Spleen (tissue), 11 donors: ENCODE measurements at regions not wholly inside any gene's neighbourhood (a gene's known extent, or its start where the extent isn't known, plus 50 kb on each side); places are given as distances from the start of the nearest gene placed in this dataset.

Experiments used
- DNase-seq: peaks from one replicate; pipeline ENCODE4 v3.0.0-alpha.2; 2020
- H3K27ac ChIP-seq, 8 donors: fragments of 200-600 bp; sonication (generic) in 7 of 8; 1 replicate in 4 of 8; 2 replicates in 4 of 8; pipeline versions ENCODE4 v1.5.0 to v1.8.0; 2016 to 2021; ENCODE audit warnings: inconsistent platforms in 4 of 8, mild to moderate bottlenecking in 4 of 8, moderate library complexity in 1 of 8
- H3K27me3 ChIP-seq, 7 donors: fragments of 200-600 bp; sonication (generic) in 6 of 7; replicated peaks in 1 of 7; 1 replicate in 4 of 7; 2 replicates in 3 of 7; pipeline versions ENCODE4 v1.5.0 to v1.8.0; 2016 to 2021; ENCODE audit warnings: inconsistent platforms in 3 of 7, mild to moderate bottlenecking in 1 of 7
- H3K36me3 ChIP-seq, 6 donors: fragments of 200-600 bp; sonication (generic) in 5 of 6; 1 replicate in 4 of 6; 2 replicates in 2 of 6; pipeline versions ENCODE4 v1.5.0 to v1.8.0; 2016 to 2021; ENCODE audit warnings: inconsistent platforms in 2 of 6
- H3K4me1 ChIP-seq, 6 donors: fragments of 200-600 bp; sonication (generic) in 5 of 6; 1 replicate in 3 of 6; 2 replicates in 3 of 6; pipeline versions ENCODE4 v1.5.0 to v1.8.0; 2016 to 2021; ENCODE audit warnings: inconsistent platforms in 3 of 6
- H3K4me3 ChIP-seq, 8 donors: fragments of 200-600 bp; sonication (generic) in 7 of 8; 1 replicate in 4 of 8; 2 replicates in 4 of 8; pipeline versions ENCODE4 v1.5.0 to v1.8.0; 2016 to 2021; ENCODE audit warnings: inconsistent platforms in 4 of 8, mild to moderate bottlenecking in 4 of 8, moderate library complexity in 2 of 8
- H3K9me3 ChIP-seq, 8 donors: fragments of 200-600 bp; sonication (generic) in 7 of 8; 1 replicate in 4 of 8; 2 replicates in 4 of 8; pipeline versions ENCODE4 v1.5.0 to v1.8.0; 2016 to 2021; ENCODE audit warnings: inconsistent platforms in 4 of 8
- POLR2A ChIP-seq, 3 donors: fragments of 450-650 bp; IDR thresholded peaks; one replicate each; pipeline ENCODE4 v1.5.1; 2017; ENCODE audit warnings: antibody characterized with exemption in 3 of 3, mild to moderate bottlenecking in 1 of 3
- POLR2AphosphoS5 ChIP-seq, 3 donors: sonication (generic); formaldehyde crosslinking; IDR thresholded peaks; one replicate each; pipeline ENCODE4 v1.5.1; 2017; ENCODE audit warnings: antibody characterized with exemption in 3 of 3
- WGBS, 5 donors: extraction: QIAGEN DNeasy Blood & Tissue Kit in 3 of 5; methylation state at CpG; one replicate each; pipeline versions ENCODE4 v1.1.5 to v1.1.7; 2013 to 2018; 5-methylcytosine and 5-hydroxymethylcytosine counted together
- intact Hi-C: fragments of 100-400 bp; cut with DNase I; formaldehyde crosslinking; loops from one replicate; pipeline ENCODE4 v1.15.0; 2023; ENCODE audit warnings: low total_unique reads
- TF ChIP-seq, protein P1 (sequence below), 11 experiments: fragments of 200-600 bp in 7 of 11; fragments of 450-650 bp in 4 of 11; sonication (generic) in 4 of 11; IDR thresholded peaks in 8 of 11; conservative IDR thresholded peaks in 3 of 11; 1 replicate in 7 of 11; 2 replicates in 4 of 11; pipeline versions ENCODE4 v1.4.0 to v1.8.0; 2016 to 2021; ENCODE audit warnings: antibody characterized with exemption in 11 of 11, inconsistent platforms in 4 of 11, mild to moderate bottlenecking in 1 of 11
- donor health status: healthy with polysubstance abuse.
- donor health status: DM: no; HTN: no; CAD: no; lungs with moderate emphysema.
- donor health status: DM: no; HTN: no; CAD: no.
- donor health status: Bipolar disorder and iron deficiency.
- donor health status: healthy.
- donor health status: DM: no; HTN: no; CAD: no.
- donor health status: DM: yes; HTN: yes; CAD: no.

DNA sequence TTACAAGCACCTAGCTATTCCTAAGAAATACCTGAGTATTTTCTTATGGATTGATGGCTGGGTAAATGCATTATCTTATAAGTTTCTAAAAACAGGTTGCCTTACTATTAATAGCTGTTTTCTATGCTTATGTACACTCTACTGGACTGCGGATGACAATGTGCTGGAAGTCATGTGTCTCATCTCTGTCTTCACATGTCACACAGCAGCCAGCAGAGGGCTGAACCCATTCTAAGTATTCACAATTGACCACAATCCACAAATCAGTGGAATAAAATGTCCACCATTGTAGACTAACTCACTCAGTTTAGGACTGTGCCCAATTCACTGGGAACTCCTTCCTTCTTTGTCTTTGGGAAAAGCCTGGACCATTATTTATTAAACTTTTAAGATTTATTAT lies 371.2 kb downstream of the INSIG2 start:
- TF ChIP-seq, protein P1, sequence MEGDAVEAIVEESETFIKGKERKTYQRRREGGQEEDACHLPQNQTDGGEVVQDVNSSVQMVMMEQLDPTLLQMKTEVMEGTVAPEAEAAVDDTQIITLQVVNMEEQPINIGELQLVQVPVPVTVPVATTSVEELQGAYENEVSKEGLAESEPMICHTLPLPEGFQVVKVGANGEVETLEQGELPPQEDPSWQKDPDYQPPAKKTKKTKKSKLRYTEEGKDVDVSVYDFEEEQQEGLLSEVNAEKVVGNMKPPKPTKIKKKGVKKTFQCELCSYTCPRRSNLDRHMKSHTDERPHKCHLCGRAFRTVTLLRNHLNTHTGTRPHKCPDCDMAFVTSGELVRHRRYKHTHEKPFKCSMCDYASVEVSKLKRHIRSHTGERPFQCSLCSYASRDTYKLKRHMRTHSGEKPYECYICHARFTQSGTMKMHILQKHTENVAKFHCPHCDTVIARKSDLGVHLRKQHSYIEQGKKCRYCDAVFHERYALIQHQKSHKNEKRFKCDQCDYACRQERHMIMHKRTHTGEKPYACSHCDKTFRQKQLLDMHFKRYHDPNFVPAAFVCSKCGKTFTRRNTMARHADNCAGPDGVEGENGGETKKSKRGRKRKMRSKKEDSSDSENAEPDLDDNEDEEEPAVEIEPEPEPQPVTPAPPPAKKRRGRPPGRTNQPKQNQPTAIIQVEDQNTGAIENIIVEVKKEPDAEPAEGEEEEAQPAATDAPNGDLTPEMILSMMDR (IDR thresholded peaks at IDR 0.05 in 8 of 11, conservative IDR thresholded peaks at IDR 0.05 in 3 of 11) = no peak
- TF ChIP-seq POLR2A (IDR thresholded peaks at IDR 0.05) = no peak
- no peak for TF ChIP-seq POLR2AphosphoS5 (IDR thresholded peaks at IDR 0.05)
- no peak for DNase-seq
- WGBS, 5 donors = 91 to 96% (median 94%) methylated on average over 1 of the region's 1 CpG

DNA sequence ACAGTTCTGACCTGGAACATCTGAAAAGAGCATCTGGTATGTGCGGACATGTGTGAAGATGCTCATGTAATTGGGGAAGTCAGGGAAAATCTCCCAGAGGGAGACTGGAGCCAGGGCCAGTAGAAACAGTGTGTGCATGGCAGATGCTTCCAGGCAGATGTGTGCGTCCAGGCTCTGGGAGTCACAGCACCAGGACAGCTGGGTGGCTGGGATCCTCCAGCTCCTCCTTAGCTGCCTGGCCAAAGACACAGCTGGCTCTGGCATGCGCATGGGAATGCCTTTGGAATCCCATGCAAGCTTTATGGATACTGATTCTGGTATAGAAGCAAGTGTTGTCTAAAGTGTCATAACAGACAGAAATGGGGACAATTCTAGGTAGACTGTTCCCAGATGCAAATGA lies 369.7 kb downstream of the INSIG2 start:
- intact Hi-C loops = no loop called here
- no peaks in the 10 kb centered on the region for H3K9me3 ChIP-seq

More for the DNA sequence above, 371.2 kb downstream of the INSIG2 start:
- intact Hi-C loops = no loop called here
- no peaks in the 10 kb centered on the region for H3K4me1 ChIP-seq
- H3K27me3 ChIP-seq = peaks cover 0 to 31% (median 0%) of the 10 kb centered on the region in 7 donors
- no peak overlapping the region for H3K4me3 ChIP-seq
- no peaks in the 10 kb centered on the region for H3K36me3 ChIP-seq
- H3K27ac ChIP-seq = no peak overlapping the region
- no peaks in the 10 kb centered on the region for H3K9me3 ChIP-seq

DNA sequence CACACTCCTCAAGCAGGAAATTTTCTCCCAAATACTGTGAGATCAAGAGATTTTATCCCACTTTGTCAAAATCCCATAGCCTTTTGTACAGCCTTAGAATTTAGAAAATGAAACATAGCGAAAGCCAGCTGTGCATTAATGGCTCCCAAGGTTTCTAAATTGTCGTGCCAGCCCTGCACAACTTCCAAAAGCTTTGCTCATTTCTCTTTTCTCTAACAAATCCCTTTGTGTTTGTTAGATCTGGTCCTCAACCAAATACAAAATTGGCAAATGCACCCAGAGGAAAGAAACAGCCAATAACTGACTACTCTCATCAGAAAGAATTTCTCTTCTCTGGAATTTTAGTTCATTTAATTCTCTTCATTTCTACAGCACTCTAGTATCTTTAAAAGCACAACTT lies 361.1 kb downstream of the INSIG2 start:
- no peaks in the 10 kb centered on the region for H3K27me3 ChIP-seq
- TF ChIP-seq POLR2AphosphoS5 (IDR thresholded peaks at IDR 0.05) (no peak), POLR2A (IDR thresholded peaks at IDR 0.05) (no peak)
- TF ChIP-seq, protein P1 (IDR thresholded peaks at IDR 0.05 in 8 of 11, conservative IDR thresholded peaks at IDR 0.05 in 3 of 11) = no peak
- no peak overlapping the region for H3K27ac ChIP-seq
- WGBS, 5 donors = 68 to 82% (median 75%) methylated on average over 2 of the region's 2 CpGs
- no peaks in the 10 kb centered on the region for H3K36me3 ChIP-seq
- no peak overlapping the region for H3K4me3 ChIP-seq
- intact Hi-C loops = no loop called here
- no peaks in the 10 kb centered on the region for H3K9me3 ChIP-seq
- DNase-seq = no peak
- no peaks in the 10 kb centered on the region for H3K4me1 ChIP-seq

More for the DNA sequence above, 369.7 kb downstream of the INSIG2 start:
- TF ChIP-seq, protein P1 (IDR thresholded peaks at IDR 0.05 in 8 of 11, conservative IDR thresholded peaks at IDR 0.05 in 3 of 11) = no peak
- TF ChIP-seq POLR2AphosphoS5 (IDR thresholded peaks at IDR 0.05) (no peak), POLR2A (IDR thresholded peaks at IDR 0.05) (no peak)
- Histone ChIP-seq H3K27me3 (peaks cover 0 to 28% (median 0%) of the 10 kb centered on the region in 7 donors), H3K4me1 (no peaks in the 10 kb centered on the region), H3K4me3 (no peak overlapping the region), H3K27ac (no peak overlapping the region), H3K36me3 (no peaks in the 10 kb centered on the region)
- no peak for DNase-seq
- 69 to 86% (median 83%) methylated on average over 3 of the region's 3 CpGs for WGBS, 5 donors

DNA sequence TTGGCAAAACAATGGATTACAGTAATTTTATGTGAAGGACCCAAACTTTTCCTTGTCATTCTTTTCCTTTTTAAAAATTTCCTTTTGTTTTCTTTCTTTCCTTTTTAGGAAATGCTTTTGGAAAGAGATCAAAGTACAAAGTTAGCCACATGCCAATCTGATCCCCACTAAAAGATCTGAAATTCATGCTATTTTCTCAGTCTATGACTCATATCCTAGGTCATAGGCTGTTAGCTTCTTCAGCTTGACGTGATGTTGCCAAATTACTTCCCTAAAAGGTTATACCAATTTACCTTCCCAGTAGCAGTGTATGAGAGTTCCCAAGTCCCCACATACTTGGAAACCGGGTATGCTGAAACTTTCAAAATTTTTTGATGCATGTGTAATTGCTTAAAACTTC lies 355.3 kb downstream of the INSIG2 start:
- intact Hi-C loops = no loop called here
- 39 to 47% (median 40%) methylated on average over 2 of the region's 2 CpGs for WGBS, 5 donors
- TF ChIP-seq POLR2A (IDR thresholded peaks at IDR 0.05) = no peak
- TF ChIP-seq, protein P1 (IDR thresholded peaks at IDR 0.05 in 8 of 11, conservative IDR thresholded peaks at IDR 0.05 in 3 of 11) = no peak
- TF ChIP-seq POLR2AphosphoS5 (IDR thresholded peaks at IDR 0.05) = no peak

More for the DNA sequence above, 355.3 kb downstream of the INSIG2 start:
- H3K27me3 ChIP-seq = no peaks in the 10 kb centered on the region
- no peaks in the 10 kb centered on the region for H3K9me3 ChIP-seq
- no peak overlapping the region for H3K27ac ChIP-seq
- H3K36me3 ChIP-seq = no peaks in the 10 kb centered on the region
- DNase-seq = no peak
- H3K4me1 ChIP-seq = no peaks in the 10 kb centered on the region
- no peak overlapping the region for H3K4me3 ChIP-seq
